ENCODE measurements at regions not wholly inside any gene's neighbourhood (a gene's known extent, or its start where the extent isn't known, plus 50 kb on each side); places are given as distances from the start of the nearest gene placed in this dataset.

GRCh38 chr13:109669956-109670355 lies 116.4 kb downstream of the IRS2 start:
- DNase-seq: no peak

GRCh38 chr13:109669234-109669612 lies 117.2 kb downstream of the IRS2 start:
- no peak for DNase-seq

DNA sequence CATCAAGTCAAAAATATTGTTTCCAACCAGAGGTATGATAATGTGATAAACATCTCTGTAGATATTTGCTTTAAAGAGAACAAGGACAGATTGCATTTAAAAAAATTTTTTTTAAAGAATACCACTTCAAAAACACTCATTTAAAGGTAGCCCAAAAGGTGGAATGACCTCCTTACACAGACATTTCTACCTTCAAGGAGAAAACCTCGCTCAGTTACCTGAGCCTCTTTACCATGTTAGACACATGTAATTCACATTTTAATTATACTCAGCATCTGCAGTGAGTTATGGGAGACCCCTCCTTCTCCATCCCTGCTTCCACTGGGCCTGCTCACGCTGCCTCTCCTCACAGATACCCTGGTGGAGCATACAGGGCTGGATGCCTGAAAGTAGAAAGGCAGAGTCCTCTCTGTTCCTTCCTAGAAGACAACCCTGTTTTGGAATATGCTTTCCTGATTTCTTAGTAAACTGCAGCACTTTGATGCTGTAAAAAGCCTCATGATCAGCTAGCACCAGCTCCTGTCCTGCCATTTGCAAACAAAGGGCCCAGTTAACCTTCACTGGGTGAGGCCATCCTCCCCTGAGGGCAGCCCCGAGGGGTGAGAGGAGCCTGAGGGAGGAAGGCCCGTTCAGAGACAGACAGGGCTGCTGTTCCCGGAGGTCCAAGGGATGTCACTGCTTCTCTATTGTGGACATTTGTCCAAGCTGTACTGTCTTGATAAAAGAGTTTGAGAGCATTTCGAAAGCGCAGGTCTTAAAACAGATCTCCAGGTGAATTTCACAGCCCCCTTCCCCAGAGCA lies 117.8 kb downstream of the IRS2 start:
- DNase-seq: no peak

DNA sequence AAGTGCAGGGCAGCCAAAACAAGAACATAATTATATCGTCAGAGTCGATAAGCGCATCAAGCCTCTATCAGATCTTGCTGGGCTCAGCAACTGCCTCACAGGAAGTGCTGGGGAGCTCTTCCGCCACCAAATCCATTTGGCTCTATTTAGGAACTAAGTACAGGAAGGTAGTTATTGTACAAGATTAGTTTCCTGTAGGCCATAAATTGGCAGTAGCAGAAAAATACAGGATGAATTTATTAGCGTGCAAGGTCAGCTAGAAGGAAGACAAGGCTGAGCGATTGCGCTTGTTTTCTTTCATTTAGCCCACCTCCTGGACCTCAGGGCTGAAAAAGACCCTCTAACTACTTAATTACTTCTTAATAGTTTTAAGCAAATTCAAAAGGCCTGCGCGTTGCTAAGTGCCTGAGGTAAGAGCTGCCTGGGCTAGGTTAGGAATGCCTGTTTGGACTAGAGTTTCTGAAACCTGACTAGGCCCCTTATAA lies 118.5 kb downstream of the IRS2 start:
- no peak for DNase-seq

DNA sequence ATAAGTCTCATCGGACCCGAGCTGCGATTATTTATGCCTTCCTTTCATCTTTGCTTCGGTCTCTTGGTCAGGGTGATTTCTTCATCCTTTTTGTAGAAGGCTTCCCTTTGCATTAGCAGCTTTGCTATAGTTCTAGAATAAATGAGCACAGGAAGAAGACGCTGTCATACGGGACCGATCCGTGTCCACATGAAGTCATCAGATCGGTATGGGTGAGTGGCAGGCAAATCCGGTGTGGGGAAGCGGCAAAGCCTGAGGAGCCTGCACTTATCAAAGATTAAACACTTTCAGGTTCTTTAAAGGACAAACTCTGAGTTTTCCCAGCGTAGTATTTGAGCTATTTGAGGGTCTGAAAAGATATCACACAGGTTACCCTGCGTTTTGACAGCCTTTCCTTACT lies 119.3 kb downstream of the IRS2 start:
- DNase-seq: peak; percentile 62

DNA sequence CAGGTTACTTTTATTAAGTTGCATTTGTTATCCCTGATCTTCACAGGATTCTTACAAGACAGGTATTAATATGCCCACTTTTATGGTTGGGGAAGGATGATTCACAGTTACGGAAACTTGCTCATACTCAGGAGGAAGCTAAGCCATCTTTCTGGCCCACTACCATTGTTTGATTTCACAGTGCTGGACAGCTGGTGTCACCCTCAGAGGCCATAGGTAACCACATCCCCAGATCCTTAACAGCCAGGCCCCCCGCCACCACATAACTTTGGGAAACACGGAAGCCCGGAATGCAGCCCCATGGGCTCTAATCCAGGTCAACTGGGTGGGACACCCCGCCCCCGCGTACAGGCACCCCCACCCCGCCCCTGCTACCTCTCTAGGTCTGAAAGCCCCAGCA lies 119.7 kb downstream of the IRS2 start:
- no peak for DNase-seq

- DNase-seq: no peak
These were observed 120.6 kb downstream of the IRS2 start for GRCh38 chr13:109665781-109666249.

DNA sequence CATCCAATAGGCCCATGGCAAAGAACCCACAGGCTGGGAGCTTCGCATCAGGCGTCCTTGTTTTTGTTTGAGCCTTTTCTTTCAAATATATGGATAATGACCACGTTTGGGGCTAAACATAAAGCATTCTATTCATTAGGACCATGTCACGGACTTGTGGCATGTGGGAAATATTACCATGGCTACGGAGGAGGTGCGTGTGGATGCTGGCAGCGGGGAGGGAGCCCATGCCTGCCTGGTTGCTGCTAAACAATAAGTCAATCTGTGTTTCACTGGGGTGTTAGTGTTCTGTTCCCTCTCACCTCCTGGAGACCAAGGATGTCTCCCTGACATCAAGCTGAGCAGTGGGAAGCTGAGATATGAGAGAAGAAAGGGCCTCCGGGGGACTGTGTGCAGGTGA lies 121.1 kb downstream of the IRS2 start:
- DNase-seq: no peak

DNA sequence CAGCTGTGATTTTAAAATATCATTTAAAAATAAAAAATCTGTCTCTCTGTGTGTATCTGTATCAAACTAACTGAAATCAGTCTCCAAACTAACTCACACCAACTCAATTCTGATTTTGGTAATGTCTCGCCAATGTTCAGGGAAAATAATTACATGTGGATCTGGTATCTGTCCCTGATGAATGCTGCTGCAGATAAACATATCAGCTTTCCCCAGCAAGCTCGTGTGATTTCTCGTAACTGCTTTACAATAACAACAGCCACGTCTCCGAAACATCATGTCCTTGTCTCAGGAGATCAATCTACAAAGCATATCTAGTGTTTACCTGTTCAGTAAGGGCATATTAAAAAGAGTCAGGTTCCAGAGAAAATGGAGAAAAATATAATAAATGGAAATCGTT lies 129.0 kb downstream of the IRS2 start:
- DNase-seq: no peak

- no peak for DNase-seq
These were observed 130.2 kb downstream of the IRS2 start for GRCh38 chr13:109656206-109656605.

- no peak for DNase-seq
These were observed 130.8 kb downstream of the IRS2 start for GRCh38 chr13:109655611-109656010.

DNA sequence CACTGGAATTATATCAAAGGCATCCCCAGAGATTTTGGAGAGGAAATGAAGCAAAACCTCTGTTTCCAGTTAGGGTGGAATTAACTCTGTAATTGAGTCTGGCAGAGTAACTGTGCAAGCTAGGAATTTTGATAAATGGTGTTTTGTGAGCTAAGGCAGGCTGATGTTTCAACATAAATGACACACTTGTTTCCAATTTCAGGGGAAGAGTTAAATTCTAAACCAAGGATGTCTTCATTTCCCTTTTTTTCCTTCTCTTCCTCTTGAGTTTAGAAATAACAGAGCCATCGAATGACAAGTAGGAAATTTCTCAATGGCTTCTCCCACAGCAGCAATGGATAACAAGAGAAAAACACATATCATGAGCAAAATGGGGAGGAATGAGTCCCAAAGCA lies 131.2 kb downstream of the IRS2 start:
- peak; percentile 63 for DNase-seq

- DNase-seq: peak; percentile 19
These were observed 131.8 kb downstream of the IRS2 start for GRCh38 chr13:109654341-109655205.

- DNase-seq: no peak
These were observed 133.9 kb downstream of the IRS2 start for GRCh38 chr13:109652531-109652930.

GRCh38 chr13:109651854-109652253 lies 134.5 kb downstream of the IRS2 start:
- DNase-seq: no peak

DNA sequence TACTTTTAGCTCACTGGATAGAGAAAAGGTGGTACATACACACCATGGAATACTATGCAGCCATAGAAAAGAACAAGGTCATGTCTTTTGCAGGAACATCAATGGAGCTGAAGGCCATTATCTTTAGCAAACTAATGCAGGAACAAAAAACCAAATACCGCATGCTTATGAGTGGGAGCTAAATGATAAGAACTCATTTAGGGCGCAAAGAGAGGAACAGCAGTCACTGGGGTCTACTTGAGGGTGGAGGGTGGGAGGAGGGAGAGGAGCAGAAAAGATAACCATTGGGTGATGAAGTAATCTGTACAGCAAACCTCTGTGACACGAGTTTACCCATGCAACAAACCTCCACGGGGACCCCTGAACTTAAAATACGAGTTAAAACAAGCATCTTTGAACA lies 135.1 kb downstream of the IRS2 start:
- DNase-seq: no peak

- no peak for DNase-seq
These were observed 135.5 kb downstream of the IRS2 start for GRCh38 chr13:109650861-109651260.

DNA sequence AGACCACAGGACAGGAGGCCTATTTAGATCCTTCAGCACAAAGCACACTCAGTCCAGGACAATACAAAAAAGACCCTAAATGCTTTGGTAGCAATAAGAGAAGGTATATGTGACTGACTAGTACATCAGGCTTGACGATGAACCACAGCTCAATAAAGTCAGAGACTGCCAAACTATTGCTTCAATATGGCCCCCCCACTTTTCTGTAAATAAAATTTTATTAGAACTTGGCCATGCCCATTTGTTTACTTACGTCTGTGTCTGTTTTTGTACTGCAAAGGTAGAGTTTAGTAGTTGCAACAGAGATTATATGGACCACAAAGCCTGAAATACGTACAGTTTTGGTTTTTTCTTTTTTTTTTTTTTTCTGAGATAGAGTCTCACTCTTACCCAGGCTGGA lies 136.7 kb downstream of the IRS2 start:
- no peak for DNase-seq

GRCh38 chr13:109647699-109648098 lies 138.7 kb downstream of the IRS2 start:
- DNase-seq: no peak

DNA sequence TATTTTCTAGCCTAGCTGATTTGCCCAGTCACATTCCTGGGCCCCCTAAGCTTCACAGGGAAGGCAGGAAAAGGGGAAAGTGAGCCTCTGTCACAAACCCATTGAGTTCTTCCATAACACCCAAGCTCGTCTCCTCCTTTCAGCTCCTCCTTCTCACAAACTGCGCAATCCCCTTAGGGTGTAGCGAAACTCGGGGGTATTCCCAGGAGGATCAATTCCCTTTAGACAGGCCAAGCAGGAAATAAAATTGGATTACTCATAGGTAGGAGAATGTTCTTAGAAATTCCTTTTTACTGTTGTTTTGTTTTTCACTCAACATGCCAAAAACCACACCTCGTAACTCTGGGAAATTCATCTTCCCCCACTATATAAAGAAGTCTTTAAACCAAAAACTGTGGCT lies 139.3 kb downstream of the IRS2 start:
- DNase-seq: peak; percentile 52

DNA sequence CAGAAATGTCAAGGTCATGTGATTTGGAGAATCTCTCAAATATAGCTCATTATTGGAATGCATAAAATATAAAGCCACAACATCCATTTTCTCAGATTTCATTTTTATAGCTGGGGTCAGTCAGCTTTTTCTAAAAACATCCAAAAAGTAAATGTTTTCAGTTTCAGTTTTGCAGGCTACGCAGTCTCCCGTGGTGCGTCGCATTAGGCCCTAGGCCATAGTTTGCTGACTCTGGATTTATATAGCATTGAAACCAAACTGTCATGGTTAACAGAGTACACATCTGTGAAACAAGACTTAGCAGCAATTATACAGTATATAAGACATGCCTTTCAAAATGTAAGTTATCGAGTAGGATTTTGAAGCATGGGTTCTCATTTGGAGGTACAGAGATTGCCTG lies 140.0 kb downstream of the IRS2 start:
- DNase-seq: no peak

GRCh38 chr13:109645831-109646230 lies 140.6 kb downstream of the IRS2 start:
- no peak for DNase-seq

DNA sequence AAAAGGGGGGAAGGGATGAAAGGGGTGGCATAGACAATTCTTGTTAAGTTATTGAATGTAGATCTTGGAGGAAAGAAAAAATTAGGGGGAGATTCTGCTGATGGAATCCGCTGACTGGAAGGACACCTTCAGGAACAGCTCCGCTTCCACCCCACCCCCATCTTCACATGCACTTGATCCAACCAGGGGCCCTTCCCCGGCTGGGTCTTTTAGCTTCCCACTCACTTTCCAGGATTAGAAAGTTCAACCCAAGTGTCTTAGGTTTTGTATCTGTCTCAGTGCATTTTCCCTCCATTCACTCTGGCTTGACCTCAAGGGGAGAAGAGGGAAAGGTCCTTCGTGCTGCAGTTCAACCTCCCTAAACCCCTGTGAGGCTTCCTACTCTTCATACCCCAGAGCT lies 141.4 kb downstream of the IRS2 start:
- no peak for DNase-seq

Data from fibroblast of skin of abdomen (primary cell).